ENCODE measurements at regions not wholly inside any gene's neighbourhood (a gene's known extent, or its start where the extent isn't known, plus 50 kb on each side); places are given as distances from the start of the nearest gene placed in this dataset.

- Histone ChIP-seq H3K4ac (ENCODE audit: low read depth, low read length) (no peak overlapping the region), H3K4me1 (ENCODE audit: control insufficient read depth in 1 of 2, insufficient read depth in 2 of 2, low read length in 2 of 2) (no peaks in the 10 kb centered on the region), H2AFZ (ENCODE audit: insufficient read depth, low read length, poor library complexity) (no peak overlapping the region), H3K27me3 (ENCODE audit: insufficient read depth, low read length) (no peaks in the 10 kb centered on the region), H3K79me1 (ENCODE audit: low read length) (no peaks in the 10 kb centered on the region), H4K91ac (ENCODE audit: low read depth, low read length) (no peak overlapping the region), H3K27ac (ENCODE audit: low read depth, low read length) (no peak overlapping the region), H4K12ac (ENCODE audit: low read depth, low read length) (no peak overlapping the region), H3K14ac (ENCODE audit: low read length) (no peak overlapping the region), H2AK5ac (ENCODE audit: low read length) (no peak overlapping the region), H4K8ac (ENCODE audit: low read depth, low read length) (no peak overlapping the region), H3K4me2 (ENCODE audit: low read length) (no peak overlapping the region), H3K23ac (ENCODE audit: low read length) (no peak overlapping the region), H3K18ac (ENCODE audit: low read length) (no peak overlapping the region), H3K9me3 (ENCODE audit: insufficient read depth, low read depth, low read length) (no peaks in the 10 kb centered on the region), H3K79me2 (ENCODE audit: control insufficient read depth, insufficient read depth, low read length, poor library complexity) (no peaks in the 10 kb centered on the region), H3K4me3 (ENCODE audit: low read depth, low read length) (no peak overlapping the region), H2BK5ac (ENCODE audit: low read depth, low read length, poor library complexity) (no peak overlapping the region), H3K9ac (ENCODE audit: low read length) (no peak overlapping the region), H2BK120ac (ENCODE audit: insufficient read depth, low read length, poor library complexity) (no peak overlapping the region), H2BK12ac (ENCODE audit: low read length) (no peak overlapping the region), H3K36me3 (ENCODE audit: control insufficient read depth in 1 of 2, insufficient read depth in 2 of 2, low read length in 2 of 2) (no peaks in the 10 kb centered on the region)
- no peak for DNase-seq
- WGBS (ENCODE audit: extremely low coverage, insufficient coverage, insufficient read length), result no CpG with 5 or more reads among the region's 3 CpGs
Observed at GRCh38 chr1:187960125-187960638, 1131.4 kb downstream of the PLA2G4A start.

GRCh38 chr1:187961895-187962294 lies 1133.1 kb downstream of the PLA2G4A start:
- Histone ChIP-seq H3K27me3 (ENCODE audit: insufficient read depth, low read length) (no peaks in the 10 kb centered on the region), H3K27ac (ENCODE audit: low read depth, low read length) (no peak overlapping the region), H3K4me1 (ENCODE audit: control insufficient read depth in 1 of 2, insufficient read depth in 2 of 2, low read length in 2 of 2) (no peaks in the 10 kb centered on the region), H2AFZ (ENCODE audit: insufficient read depth, low read length, poor library complexity) (no peak overlapping the region), H3K23ac (ENCODE audit: low read length) (no peak overlapping the region), H3K9ac (ENCODE audit: low read length) (no peak overlapping the region), H3K36me3 (ENCODE audit: control insufficient read depth in 1 of 2, insufficient read depth in 2 of 2, low read length in 2 of 2) (no peaks in the 10 kb centered on the region), H4K8ac (ENCODE audit: low read depth, low read length) (no peak overlapping the region), H2BK12ac (ENCODE audit: low read length) (no peak overlapping the region), H3K14ac (ENCODE audit: low read length) (no peak overlapping the region), H2BK5ac (ENCODE audit: low read depth, low read length, poor library complexity) (no peak overlapping the region), H4K91ac (ENCODE audit: low read depth, low read length) (no peak overlapping the region), H3K9me3 (ENCODE audit: insufficient read depth, low read depth, low read length) (no peaks in the 10 kb centered on the region), H3K79me1 (ENCODE audit: low read length) (no peaks in the 10 kb centered on the region), H3K4ac (ENCODE audit: low read depth, low read length) (no peak overlapping the region), H2BK120ac (ENCODE audit: insufficient read depth, low read length, poor library complexity) (no peak overlapping the region), H3K18ac (ENCODE audit: low read length) (no peak overlapping the region), H4K12ac (ENCODE audit: low read depth, low read length) (no peak overlapping the region), H3K79me2 (ENCODE audit: control insufficient read depth, insufficient read depth, low read length, poor library complexity) (no peaks in the 10 kb centered on the region), H3K4me3 (ENCODE audit: low read depth, low read length) (no peak overlapping the region), H2AK5ac (ENCODE audit: low read length) (no peak overlapping the region), H3K4me2 (ENCODE audit: low read length) (no peak overlapping the region)
- DNase-seq, result no peak
- WGBS (ENCODE audit: extremely low coverage, insufficient coverage, insufficient read length), result no CpG with 5 or more reads among the region's 1 CpG

- no peaks in the 10 kb centered on the region for H3K9me3 ChIP-seq (ENCODE audit: insufficient read depth, low read depth, low read length)
- no peak overlapping the region for H4K91ac ChIP-seq (ENCODE audit: low read depth, low read length)
- no peak overlapping the region for H3K27ac ChIP-seq (ENCODE audit: low read depth, low read length)
- DNase-seq, result no peak
- H3K79me2 ChIP-seq (ENCODE audit: control insufficient read depth, insufficient read depth, low read length, poor library complexity), result no peaks in the 10 kb centered on the region
- H3K9ac ChIP-seq (ENCODE audit: low read length), result no peak overlapping the region
- no peaks in the 10 kb centered on the region for H3K79me1 ChIP-seq (ENCODE audit: low read length)
- H2BK120ac ChIP-seq (ENCODE audit: insufficient read depth, low read length, poor library complexity), result no peak overlapping the region
- H3K14ac ChIP-seq (ENCODE audit: low read length), result no peak overlapping the region
- H2AFZ ChIP-seq (ENCODE audit: insufficient read depth, low read length, poor library complexity), result no peak overlapping the region
- no peak overlapping the region for H2BK5ac ChIP-seq (ENCODE audit: low read depth, low read length, poor library complexity)
- H3K4me2 ChIP-seq (ENCODE audit: low read length), result no peak overlapping the region
- H3K36me3 ChIP-seq (ENCODE audit: control insufficient read depth in 1 of 2, insufficient read depth in 2 of 2, low read length in 2 of 2), result no peaks in the 10 kb centered on the region
- H3K27me3 ChIP-seq (ENCODE audit: insufficient read depth, low read length), result no peaks in the 10 kb centered on the region
- H2BK12ac ChIP-seq (ENCODE audit: low read length), result no peak overlapping the region
- no peak overlapping the region for H3K4ac ChIP-seq (ENCODE audit: low read depth, low read length)
- no peak overlapping the region for H4K12ac ChIP-seq (ENCODE audit: low read depth, low read length)
- H4K8ac ChIP-seq (ENCODE audit: low read depth, low read length), result no peak overlapping the region
- no peaks in the 10 kb centered on the region for H3K4me1 ChIP-seq (ENCODE audit: control insufficient read depth in 1 of 2, insufficient read depth in 2 of 2, low read length in 2 of 2)
- no peak overlapping the region for H3K18ac ChIP-seq (ENCODE audit: low read length)
- no peak overlapping the region for H3K23ac ChIP-seq (ENCODE audit: low read length)
- no CpG with 5 or more reads among the region's 2 CpGs for WGBS (ENCODE audit: extremely low coverage, insufficient coverage, insufficient read length)
- no peak overlapping the region for H2AK5ac ChIP-seq (ENCODE audit: low read length)
- no peak overlapping the region for H3K4me3 ChIP-seq (ENCODE audit: low read depth, low read length)
Observed at GRCh38 chr1:187971851-187972250, 1143.1 kb downstream of the PLA2G4A start.

GRCh38 chr1:187977298-187977697 lies 1148.5 kb downstream of the PLA2G4A start:
- no peak overlapping the region for H2BK120ac ChIP-seq (ENCODE audit: insufficient read depth, low read length, poor library complexity)
- H2BK12ac ChIP-seq (ENCODE audit: low read length), result no peak overlapping the region
- no peak overlapping the region for H4K12ac ChIP-seq (ENCODE audit: low read depth, low read length)
- H2BK5ac ChIP-seq (ENCODE audit: low read depth, low read length, poor library complexity), result no peak overlapping the region
- DNase-seq, result no peak
- H3K79me2 ChIP-seq (ENCODE audit: control insufficient read depth, insufficient read depth, low read length, poor library complexity), result no peaks in the 10 kb centered on the region
- H3K27me3 ChIP-seq (ENCODE audit: insufficient read depth, low read length), result no peaks in the 10 kb centered on the region
- H3K4me3 ChIP-seq (ENCODE audit: low read depth, low read length), result no peak overlapping the region
- no peaks in the 10 kb centered on the region for H3K9me3 ChIP-seq (ENCODE audit: insufficient read depth, low read depth, low read length)
- H3K18ac ChIP-seq (ENCODE audit: low read length), result no peak overlapping the region
- no peak overlapping the region for H2AFZ ChIP-seq (ENCODE audit: insufficient read depth, low read length, poor library complexity)
- H3K23ac ChIP-seq (ENCODE audit: low read length), result no peak overlapping the region
- no peak overlapping the region for H3K27ac ChIP-seq (ENCODE audit: low read depth, low read length)
- H3K4me2 ChIP-seq (ENCODE audit: low read length), result no peak overlapping the region
- H3K4me1 ChIP-seq (ENCODE audit: control insufficient read depth in 1 of 2, insufficient read depth in 2 of 2, low read length in 2 of 2), result no peaks in the 10 kb centered on the region
- no peak overlapping the region for H3K9ac ChIP-seq (ENCODE audit: low read length)
- H2AK5ac ChIP-seq (ENCODE audit: low read length), result no peak overlapping the region
- no peak overlapping the region for H4K8ac ChIP-seq (ENCODE audit: low read depth, low read length)
- no peaks in the 10 kb centered on the region for H3K36me3 ChIP-seq (ENCODE audit: control insufficient read depth in 1 of 2, insufficient read depth in 2 of 2, low read length in 2 of 2)
- no peak overlapping the region for H4K91ac ChIP-seq (ENCODE audit: low read depth, low read length)
- H3K79me1 ChIP-seq (ENCODE audit: low read length), result no peaks in the 10 kb centered on the region
- no peak overlapping the region for H3K4ac ChIP-seq (ENCODE audit: low read depth, low read length)
- no peak overlapping the region for H3K14ac ChIP-seq (ENCODE audit: low read length)

Measured in trophoblast cell (in vitro differentiated cells and primary cell).